Daoy (cell line): ENCODE measurements at regions not wholly inside any gene's neighbourhood (a gene's known extent, or its start where the extent isn't known, plus 50 kb on each side); places are given as distances from the start of the nearest gene placed in this dataset.
"Not testable (repeated sequence)": the region's sequence is repeated elsewhere in the genome, so short reads cannot be mapped to it uniquely, and the experiment has no call there.

Source experiments
- DNase-seq: peaks from one replicate; pipeline ENCODE4 v3.0.0-alpha.2; 2015; ENCODE audit warnings: low read depth

DNA sequence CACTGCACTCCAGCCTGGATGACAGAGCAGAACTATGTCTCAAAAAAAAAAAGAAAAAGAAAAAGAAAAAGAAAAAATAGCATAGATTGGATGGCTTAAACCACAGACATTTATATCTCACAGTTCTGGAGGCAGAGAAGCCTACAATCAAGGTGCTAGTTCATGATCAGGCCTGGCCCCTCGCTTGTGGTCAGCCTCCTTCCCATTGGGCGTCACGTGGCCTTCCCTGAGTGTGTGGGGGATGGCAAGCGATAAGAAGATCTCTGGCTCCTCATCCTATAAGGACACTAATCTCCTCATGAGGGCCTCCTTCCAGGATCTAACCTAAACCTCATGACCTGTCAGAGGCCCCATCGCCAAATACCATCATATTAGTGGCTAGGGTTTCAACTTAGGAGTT is 320.2 kb upstream of the SPATA31A3 start:
- DNase-seq = not testable (repeated sequence)

DNA sequence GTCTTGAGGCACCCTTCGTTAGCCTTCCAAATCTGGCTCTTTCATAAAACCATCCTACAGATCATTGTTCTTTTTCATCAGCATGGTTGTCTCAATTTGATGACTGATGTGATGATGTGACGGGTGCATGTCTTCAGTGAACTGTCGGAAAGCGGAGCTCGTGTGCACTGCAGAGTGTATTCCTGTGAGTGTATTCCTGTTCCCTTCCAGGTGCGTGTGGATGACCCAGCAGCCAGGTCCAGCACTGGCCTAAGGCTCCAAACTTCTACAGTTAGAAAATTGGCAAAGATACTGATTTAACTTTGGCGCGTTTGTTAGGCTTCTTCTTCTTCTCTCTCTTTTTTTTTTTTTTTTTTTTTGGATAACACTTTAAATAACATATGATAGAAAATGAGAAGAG is 314.8 kb upstream of the SPATA31A3 start:
- DNase-seq = not testable (repeated sequence)

DNA sequence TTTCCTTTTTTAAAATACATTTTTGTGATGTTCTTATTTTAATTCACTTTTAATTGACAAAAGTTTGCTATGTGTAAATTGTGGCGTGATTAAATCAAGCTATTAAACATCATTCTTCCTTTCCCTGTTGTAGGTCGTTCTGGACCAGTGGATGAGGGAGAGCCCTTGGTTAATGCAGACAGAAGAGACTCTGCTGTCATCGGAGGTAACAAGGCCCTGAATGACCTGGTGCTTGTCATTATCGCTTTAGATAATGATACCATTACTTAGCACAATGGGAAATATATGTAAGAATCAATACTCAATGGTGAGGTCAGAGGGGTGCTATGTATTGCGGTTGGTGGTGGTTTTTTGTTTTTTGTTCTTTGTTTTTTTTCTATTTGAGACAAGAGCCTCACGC is 296.4 kb upstream of the SPATA31A3 start:
- not testable (repeated sequence) for DNase-seq

DNA sequence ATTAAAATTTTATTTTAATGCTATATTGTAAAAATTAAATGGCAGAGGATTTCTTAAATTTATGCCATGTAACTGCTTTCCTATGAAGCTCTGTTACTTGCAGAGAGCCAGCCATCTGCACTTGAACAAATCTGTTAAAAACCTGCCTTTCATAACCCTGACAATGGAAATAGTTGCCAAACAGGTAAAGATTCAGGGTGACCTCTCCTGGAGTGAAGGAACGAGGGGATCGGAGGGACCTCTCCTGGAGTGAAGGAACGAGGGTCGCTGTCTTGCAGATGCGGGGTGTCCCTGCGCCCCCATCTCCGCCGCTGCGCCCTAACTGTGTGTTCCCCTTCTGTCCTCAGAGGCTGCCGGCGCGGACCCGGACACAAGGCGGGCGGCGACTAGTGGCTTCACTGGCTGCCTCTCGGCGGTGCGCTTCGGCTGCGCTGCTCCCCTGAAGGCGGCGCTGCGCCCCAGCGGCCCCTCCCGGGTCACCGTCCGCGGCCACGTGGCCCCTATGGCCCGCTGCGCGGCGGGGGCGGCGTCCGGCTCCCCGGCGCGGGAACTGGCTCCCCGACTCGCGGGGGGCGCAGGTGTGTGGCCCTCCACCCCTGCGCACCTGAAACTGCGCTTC is 295.9 kb upstream of the SPATA31A3 start:
- DNase-seq = not testable (repeated sequence)

DNA sequence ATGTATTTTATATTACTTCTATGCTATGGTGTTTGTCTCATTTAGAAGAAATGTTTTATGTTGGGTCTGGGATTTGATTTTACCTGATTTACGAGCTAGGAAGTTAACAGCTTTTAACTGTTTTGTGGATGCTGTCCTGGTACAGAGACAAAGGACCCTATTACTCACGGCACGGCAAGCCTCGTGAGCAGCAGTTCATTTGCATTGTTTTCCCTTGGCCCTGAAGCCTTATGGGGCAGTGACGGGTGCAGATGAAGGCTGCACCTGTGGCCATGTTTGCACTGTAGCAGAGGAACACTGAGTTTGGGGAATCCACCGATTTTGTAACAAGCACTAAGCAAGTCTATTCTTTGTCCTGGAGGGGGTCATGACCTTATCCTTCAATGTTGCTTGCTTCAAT is 291.9 kb upstream of the SPATA31A3 start:
- DNase-seq = not testable (repeated sequence)

DNA sequence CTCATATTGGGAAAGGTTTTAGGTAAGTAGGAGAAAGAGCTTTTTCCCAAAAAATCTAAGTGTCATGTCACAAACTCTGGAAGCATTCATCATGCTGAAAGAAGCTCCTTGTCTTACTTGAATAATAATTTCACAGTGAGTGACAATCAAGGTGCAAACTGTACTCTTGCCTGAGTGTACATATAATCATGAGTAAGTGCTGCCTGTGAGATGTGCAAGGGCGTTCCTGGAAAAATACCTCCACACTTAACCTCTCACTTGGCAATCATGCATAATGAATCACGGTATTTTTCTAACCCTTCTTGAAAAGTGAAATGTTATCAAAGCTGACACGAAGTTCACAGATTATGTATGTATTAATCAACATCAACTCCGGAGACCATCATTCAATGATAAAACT is 289.2 kb upstream of the SPATA31A3 start:
- not testable (repeated sequence) for DNase-seq

DNA sequence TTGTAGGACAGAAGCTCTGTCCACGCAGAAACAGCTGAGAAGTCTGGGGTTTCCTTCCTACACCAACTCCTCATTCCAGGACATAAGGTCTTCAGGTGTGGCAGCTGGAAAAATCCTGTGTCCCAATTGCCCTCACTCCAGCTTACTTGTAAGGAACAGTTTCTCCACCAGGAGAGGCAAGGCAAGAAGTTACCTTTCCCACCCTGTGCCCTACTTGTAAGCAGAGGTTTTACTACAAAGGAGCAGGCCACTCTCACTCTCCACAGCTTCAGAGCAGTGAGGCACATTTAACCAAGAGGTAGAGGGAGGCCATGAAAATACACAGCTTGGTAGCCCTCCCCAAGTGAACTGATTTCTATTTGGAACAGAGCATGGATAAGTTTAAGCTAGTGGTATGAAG is 277.3 kb upstream of the SPATA31A3 start:
- not testable (repeated sequence) for DNase-seq

DNA sequence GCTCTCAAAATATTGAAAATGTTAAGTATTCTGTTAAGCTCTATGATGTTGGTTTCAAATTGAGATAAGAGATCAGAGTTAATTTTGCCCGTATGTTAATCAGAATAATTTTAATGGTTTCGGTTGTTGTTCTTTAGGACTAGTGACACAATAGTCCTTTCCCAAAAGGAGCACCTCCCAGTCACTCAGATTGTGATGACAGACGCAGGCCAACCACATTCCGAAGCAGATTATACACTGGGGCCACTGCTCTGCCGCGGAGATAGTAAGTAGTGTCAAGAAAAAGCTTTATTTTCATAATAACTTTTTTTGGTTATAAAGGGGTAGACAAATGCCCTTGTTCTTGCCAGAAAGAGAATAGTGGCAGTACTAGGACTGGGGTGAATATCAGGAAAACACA is 265.5 kb upstream of the SPATA31A3 start:
- not testable (repeated sequence) for DNase-seq

DNA sequence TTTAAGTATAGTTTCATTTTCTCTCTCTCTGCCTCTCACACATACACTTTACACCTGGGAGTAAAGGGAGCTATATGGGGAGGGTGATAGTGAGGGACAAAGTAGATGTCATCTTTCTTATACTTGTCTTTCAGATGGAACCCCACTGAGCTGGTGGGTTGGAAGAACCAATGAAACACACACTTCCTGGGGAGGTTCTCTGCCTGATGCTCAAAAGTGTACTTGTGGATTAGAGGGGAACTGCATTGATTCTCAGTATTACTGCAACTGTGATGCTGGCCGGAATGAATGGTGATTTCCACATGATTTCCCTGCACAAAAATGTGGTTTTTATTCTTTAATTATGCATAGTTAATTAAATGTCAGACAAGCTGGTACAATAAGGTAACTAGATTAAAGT is 256.6 kb upstream of the SPATA31A3 start:
- DNase-seq = not testable (repeated sequence)

DNA sequence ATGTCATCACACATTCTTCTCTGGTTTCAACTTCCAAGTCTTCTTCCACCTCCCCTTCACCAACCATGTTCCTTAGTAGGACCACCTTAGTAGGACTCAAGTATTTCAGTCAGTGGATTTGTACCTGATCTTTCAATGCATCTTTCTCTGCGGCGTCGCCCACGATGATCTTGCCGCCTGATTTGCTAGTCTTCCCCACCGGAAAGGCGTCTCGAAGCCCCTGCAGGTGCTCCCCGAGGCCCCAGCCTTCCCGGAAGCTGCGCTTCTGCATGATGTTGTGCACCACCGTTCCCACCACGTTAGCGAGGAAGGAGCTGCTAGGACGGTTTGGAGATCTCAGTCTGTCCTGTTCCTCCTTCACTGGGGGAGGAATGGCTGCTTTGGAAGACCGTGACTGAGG is 219.7 kb upstream of the SPATA31A3 start:
- not testable (repeated sequence) for DNase-seq

DNA sequence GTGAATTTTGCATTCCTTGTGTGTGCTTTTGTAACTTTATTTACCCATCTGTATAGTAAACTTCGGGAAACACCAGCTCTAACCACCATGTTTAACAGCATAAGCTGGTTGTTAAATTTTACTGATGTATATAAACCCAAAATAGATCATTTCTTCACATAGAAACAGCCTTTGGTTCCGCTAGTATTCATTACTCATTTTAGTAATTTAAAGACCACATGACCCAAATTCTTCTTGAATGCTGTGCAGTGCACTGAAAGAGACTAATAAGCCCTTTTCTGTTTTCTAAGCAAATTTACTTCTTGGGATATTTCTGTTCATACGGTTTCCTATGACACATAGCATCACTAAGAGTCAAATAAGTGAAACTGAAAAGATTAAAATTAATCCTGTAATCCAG is 218.5 kb upstream of the SPATA31A3 start:
- DNase-seq = not testable (repeated sequence)

DNA sequence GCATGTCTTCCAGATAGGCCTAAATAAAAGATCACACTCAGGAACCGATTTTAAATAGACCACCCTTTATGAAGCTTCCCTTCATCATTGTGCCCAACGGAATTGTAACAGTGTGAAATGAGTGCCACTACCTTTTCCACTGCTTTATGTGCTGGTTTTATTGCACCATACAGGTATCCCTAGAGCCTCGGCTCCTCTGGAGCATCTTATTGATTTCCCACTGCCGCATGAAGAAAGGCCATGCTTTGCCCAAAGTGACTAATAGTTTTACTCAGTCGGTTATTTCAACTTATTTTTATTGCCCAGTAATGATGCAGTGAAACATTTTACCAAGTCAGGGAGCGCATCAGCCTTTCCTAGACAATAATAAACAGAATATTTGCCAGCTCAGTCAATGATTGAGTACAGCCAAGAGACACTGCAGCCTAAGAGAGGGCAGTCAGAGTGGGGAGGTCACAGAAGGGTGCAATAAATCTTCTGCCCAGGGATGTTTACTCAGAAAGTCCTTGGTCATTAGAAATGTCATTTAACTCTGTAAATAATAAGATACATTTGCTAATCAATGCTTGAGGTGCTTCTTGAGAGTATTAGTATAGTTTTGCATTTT is 216.6 kb upstream of the SPATA31A3 start:
- DNase-seq = not testable (repeated sequence)

DNA sequence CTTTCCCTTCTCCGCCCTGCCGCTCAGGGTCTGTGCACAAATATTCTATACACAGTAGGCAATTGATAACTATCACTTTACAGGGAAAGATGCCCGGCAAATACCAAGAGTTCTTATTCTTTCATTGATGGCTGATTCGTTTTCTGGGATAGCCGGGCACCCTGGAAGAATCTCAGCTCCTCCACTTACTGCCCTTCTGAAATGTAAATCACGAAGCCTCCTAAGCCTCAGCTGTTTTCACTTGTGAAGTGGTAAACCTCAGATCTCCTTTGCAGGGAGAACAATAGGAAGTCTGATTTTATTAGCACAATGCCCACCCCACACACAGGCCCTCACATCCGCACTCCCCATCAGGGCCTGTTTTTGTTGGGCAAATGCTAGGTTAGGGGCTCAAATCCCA is 203.8 kb upstream of the SPATA31A3 start:
- not testable (repeated sequence) for DNase-seq

DNA sequence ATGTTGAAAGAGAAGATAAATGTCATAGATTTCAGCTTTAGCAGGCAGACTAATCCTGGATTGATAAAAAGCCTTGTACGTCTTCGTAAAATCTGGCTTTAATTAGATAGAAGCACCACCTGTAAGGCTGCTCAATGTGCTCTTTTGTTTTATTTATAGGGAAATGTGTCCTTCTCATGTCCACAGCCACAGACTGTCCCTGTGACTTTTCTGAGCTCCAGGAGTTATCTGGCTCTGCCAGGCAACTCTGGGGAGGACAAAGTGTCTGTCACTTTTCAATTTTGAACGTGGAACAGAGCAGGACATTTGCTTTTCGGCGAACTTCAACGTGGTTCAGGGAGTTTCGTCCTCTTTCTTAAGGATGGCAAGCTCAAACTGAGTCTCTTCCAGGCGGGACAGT is 203.0 kb upstream of the SPATA31A3 start:
- DNase-seq = not testable (repeated sequence)

DNA sequence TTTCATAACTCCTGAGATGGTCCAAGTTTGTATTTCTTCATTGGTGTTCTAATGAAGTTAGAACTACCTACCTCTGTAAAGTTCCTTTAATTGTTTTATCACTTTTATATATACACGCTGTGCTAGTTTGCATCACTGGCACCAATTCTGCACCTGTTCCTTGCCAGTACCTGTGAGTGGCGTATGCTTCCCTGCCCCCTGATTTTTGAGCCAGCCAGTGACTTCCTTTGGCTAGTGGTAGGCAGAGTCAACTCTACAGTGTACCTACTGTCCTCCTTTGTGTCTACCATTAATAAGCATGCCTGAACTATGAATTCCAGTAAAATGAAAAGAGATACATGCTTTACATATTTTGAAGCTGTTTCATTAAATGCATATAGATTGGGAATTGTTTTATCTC is 186.8 kb upstream of the SPATA31A3 start:
- not testable (repeated sequence) for DNase-seq

DNA sequence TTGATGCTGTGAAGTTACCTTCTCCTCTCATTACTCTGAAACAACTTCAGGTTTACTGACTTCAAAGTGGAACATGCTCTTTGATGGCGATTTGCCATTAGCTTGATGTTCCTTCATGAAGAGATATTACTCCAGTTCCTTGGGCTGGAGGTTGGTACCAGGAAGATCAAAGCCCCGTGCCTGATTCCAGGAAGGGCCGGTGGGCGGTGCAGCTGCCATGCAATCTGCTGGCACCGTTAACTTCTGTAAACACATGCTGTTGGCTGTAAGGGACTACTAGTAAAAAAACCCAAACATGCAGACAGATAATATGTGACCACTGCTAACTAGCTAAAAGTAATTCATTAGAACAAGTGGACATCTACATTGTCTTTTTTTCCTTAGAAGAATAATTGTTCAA is 182.8 kb upstream of the SPATA31A3 start:
- not testable (repeated sequence) for DNase-seq

DNA sequence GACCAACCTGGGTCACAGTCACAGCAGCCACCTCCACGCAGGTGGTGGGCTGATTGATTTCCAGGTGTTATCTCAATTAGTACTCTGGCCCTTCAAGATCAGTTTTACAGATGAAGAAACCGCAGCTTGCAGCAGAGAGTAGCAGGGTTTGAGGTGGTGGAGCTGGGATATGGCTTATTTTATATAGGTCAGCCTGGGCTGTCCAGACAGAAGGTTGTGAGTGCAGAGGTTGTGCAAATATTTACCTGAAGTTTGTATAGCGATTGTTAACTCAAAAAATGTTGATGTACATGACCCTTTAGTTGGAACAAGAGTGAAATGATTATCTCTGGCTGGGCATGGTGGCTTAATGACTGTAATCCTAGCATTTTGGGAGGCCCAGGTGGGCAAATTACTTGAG is 179.4 kb upstream of the SPATA31A3 start:
- not testable (repeated sequence) for DNase-seq

DNA sequence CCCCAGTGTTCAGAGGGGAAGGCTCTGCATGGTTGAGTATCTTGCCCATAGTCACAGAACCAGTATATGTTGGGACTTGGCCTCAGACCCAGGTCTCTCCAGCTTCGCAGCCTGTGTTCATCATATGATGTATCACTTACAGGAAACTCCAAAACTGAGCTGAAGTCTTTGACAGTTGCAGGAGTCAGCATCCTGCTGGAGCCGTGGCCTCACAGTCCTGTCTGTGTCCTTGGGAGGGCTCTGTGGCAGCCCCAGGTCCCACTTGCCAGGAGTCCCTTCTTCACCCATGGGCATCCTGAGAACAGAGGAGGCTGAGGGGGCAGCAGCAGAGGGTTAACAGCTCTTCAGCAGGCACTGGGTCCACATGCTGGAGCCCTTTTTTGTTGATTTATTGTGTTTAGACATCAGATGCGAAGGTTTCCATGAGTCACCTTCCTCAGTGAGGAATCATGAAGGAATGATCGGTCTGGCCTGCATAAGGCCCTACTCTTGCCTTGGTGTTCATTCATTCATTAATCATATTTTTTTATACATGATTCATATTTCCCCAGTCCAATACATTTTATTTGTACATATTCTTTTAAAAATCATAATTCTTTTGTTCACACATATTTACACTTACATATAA is 176.3 kb upstream of the SPATA31A3 start:
- not testable (repeated sequence) for DNase-seq

DNA sequence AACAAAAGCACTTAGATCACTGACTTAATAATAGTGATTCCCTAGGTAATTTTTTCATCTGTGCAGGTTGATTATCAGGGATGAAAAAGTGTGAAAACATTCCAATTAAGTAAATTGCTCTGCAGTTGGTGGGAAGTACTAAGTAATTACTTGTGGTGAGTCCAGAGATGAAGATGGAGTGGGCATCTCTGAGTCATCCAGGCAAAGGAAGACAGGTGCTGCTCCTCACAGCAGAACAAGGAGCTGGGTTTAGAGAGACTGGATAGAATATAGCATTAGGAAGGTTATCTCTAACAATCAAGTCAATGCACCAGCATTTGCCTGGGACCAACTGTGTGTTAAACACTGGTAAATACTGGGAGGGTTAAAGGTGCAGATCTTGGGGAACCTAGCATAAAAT is 174.0 kb upstream of the SPATA31A3 start:
- not testable (repeated sequence) for DNase-seq

DNA sequence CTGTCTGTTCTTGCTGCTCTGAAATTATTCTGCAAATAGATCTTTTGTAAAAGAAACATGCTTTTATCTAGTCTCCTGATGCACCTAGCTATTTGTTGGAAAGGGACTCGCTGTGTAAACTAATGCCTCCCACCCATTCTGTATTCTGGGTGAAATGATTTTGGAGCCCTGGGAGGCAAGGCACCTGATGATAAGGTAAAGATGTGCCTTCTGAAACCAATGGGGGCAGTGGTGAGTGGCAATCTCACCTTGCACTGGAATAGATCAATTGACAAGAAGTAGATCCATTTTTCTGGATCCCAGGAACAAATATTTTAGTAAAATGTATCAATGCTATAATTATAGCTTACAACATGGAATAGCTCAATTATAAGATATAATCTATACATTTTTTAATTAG is 170.5 kb upstream of the SPATA31A3 start:
- DNase-seq = not testable (repeated sequence)

DNA sequence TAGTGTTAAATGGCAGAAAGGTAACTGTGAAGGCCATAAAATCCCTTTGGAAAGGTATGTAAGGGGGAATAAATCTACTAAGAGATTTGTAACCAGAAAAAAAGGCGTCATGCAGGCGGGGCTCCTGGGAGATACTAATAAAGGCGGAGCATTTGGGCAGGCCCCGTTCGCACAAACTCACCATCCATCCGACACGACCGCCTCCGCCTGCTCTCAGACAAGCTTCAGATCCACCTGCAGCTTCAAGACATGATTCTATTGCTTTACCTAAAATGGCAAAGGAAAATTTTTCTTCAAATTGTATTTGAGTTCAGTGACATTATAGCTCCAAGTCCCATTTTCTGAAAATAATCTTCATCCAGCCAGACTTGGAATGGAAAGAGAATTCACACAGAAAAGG is 162.9 kb upstream of the SPATA31A3 start:
- not testable (repeated sequence) for DNase-seq

DNA sequence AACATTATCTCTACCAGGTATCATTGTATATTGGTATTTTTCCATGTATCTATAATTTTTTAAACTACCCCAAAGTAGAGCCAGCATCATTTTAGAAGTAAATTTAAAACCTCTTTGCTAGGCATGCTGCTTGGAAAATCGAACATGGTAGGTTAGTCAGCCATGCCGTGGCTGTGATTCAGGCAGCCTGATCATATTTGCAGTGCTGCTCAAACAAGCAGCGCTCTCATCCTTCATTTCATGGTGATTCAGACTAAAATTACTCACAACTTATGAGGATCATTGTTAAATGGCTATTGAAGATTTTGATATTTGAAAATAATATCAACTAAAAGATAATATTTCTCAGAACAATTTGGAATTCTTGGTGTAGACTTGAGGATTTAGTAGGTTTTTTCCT is 161.2 kb upstream of the SPATA31A3 start:
- not testable (repeated sequence) for DNase-seq
